Upper lobe of left lung (tissue), 6 donors: ENCODE measurements at regions not wholly inside any gene's neighbourhood (a gene's known extent, or its start where the extent isn't known, plus 50 kb on each side); places are given as distances from the start of the nearest gene placed in this dataset.

Source experiments
- ATAC-seq, 2 donors: fragments of 200-7000 bp; cut with Tn5 transposase; one replicate each; pipeline ENCODE4 v1.9.1; 2022; ENCODE audit warnings: mild to moderate bottlenecking in 2 of 2, moderate library complexity in 2 of 2; ENCODE audit not compliant: low FRiP score in 2 of 2
- DNase-seq, 2 donors: peaks; one replicate each; pipeline ENCODE4 v3.0.0-alpha.2; 2019 to 2020
- H3K27ac ChIP-seq, 4 donors: fragments of 200-600 bp; sonication (generic); one replicate each; pipeline ENCODE4 v1.5.1; 2016 to 2019
- H3K27me3 ChIP-seq, 4 donors: fragments of 200-600 bp; sonication (generic); one replicate each; pipeline ENCODE4 v1.5.1; 2017 to 2019
- H3K36me3 ChIP-seq, 4 donors: fragments of 200-600 bp; sonication (generic); one replicate each; pipeline ENCODE4 v1.5.1; 2016 to 2019
- H3K4me1 ChIP-seq, 4 donors: fragments of 200-600 bp; sonication (generic); one replicate each; pipeline ENCODE4 v1.5.1; 2018 to 2019
- H3K4me3 ChIP-seq, 4 donors: fragments of 200-600 bp; sonication (generic); one replicate each; pipeline ENCODE4 v1.5.1; 2017 to 2019; ENCODE audit warnings: mild to moderate bottlenecking in 2 of 4, moderate library complexity in 1 of 4
- H3K9me3 ChIP-seq, 4 donors: fragments of 200-600 bp; sonication (generic); one replicate each; pipeline ENCODE4 v1.5.1; 2018 to 2019
- EP300 ChIP-seq, 4 donors: sonication (generic); formaldehyde crosslinking; IDR thresholded peaks; one replicate each; pipeline ENCODE4 v1.5.1; 2017; ENCODE audit warnings: antibody characterized with exemption in 4 of 4, control low read depth in 2 of 4
- POLR2A ChIP-seq, 4 donors: fragments of 450-650 bp; IDR thresholded peaks; one replicate each; pipeline ENCODE4 v1.5.1; 2016 to 2017; ENCODE audit warnings: antibody characterized with exemption in 4 of 4, mild to moderate bottlenecking in 2 of 4
- POLR2AphosphoS5 ChIP-seq, 2 donors: sonication (generic); formaldehyde crosslinking; IDR thresholded peaks; one replicate each; pipeline ENCODE4 v1.5.1; 2017; ENCODE audit warnings: antibody characterized with exemption in 2 of 2
- WGBS, 2 donors: methylation state at CpG; one replicate each; pipeline ENCODE4 v1.1.5; 2017 to 2018; 5-methylcytosine and 5-hydroxymethylcytosine counted together
- TF ChIP-seq, protein P1 (sequence below), 6 experiments: fragments of 450-650 bp in 4 of 6; fragments of 200-600 bp in 2 of 6; sonication (generic) in 2 of 6; IDR thresholded peaks; one replicate each; pipeline ENCODE4 v1.5.1; 2016 to 2019; ENCODE audit warnings: antibody characterized with exemption in 6 of 6
- donor health status: DM: no; HTN: no; CAD: no; lungs with moderate emphysema.
- donor health status: DM: no; HTN: yes; CAD: no; lungs with severe emphysema.

GRCh38 chr5:60332244-60333004 is 367.5 kb downstream of the DEPDC1B start:
- ATAC-seq, result no peak
- Histone ChIP-seq H3K4me1 (no peaks in the 10 kb centered on the region), H3K36me3 (no peaks in the 10 kb centered on the region), H3K27ac (no peak overlapping the region), H3K27me3 (no peaks in the 10 kb centered on the region), H3K4me3 (no peak overlapping the region), H3K9me3 (no peaks in the 10 kb centered on the region)
- no peak for TF ChIP-seq POLR2A (IDR thresholded peaks at IDR 0.05)
- TF ChIP-seq EP300 (IDR thresholded peaks at IDR 0.05), result no peak
- TF ChIP-seq POLR2AphosphoS5 (IDR thresholded peaks at IDR 0.05), result no peak
- TF ChIP-seq, protein P1, sequence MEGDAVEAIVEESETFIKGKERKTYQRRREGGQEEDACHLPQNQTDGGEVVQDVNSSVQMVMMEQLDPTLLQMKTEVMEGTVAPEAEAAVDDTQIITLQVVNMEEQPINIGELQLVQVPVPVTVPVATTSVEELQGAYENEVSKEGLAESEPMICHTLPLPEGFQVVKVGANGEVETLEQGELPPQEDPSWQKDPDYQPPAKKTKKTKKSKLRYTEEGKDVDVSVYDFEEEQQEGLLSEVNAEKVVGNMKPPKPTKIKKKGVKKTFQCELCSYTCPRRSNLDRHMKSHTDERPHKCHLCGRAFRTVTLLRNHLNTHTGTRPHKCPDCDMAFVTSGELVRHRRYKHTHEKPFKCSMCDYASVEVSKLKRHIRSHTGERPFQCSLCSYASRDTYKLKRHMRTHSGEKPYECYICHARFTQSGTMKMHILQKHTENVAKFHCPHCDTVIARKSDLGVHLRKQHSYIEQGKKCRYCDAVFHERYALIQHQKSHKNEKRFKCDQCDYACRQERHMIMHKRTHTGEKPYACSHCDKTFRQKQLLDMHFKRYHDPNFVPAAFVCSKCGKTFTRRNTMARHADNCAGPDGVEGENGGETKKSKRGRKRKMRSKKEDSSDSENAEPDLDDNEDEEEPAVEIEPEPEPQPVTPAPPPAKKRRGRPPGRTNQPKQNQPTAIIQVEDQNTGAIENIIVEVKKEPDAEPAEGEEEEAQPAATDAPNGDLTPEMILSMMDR (IDR thresholded peaks at IDR 0.05), result no peak
- WGBS, 2 donors, result 79 to 82% methylated on average over 2 of the region's 2 CpGs
- no peak for DNase-seq

GRCh38 chr5:60330236-60330635 is 369.7 kb downstream of the DEPDC1B start:
- TF ChIP-seq EP300 (IDR thresholded peaks at IDR 0.05) (no peak), POLR2AphosphoS5 (IDR thresholded peaks at IDR 0.05) (no peak), POLR2A (IDR thresholded peaks at IDR 0.05) (no peak)
- TF ChIP-seq, protein P1 (IDR thresholded peaks at IDR 0.05), result no peak
- H3K4me1 ChIP-seq, result no peaks in the 10 kb centered on the region
- 86 to 96% methylated on average over 3 of the region's 3 CpGs for WGBS, 2 donors
- no peaks in the 10 kb centered on the region for H3K27me3 ChIP-seq
- H3K4me3 ChIP-seq, result no peak overlapping the region
- no peak overlapping the region for H3K27ac ChIP-seq
- no peaks in the 10 kb centered on the region for H3K9me3 ChIP-seq
- no peaks in the 10 kb centered on the region for H3K36me3 ChIP-seq
- ATAC-seq (no peak), DNase-seq (no peak)

DNA sequence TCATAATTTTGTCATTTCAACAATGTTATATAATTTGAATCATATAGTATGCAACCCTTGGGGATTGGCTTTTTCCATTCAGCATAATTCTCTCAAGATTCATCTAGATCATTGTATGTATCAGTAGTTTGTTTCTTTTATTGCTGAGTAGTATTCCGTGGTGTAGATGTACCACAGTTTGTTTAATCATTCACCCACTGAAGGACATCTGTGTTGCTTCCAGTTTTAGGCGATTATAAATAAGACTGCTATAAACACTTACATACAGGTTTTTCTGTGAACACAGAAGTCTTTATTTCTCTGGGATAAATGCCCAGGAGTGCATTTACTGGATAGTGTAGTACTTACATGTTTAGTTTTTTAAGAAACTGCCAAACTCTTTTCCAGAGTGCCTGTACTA is 374.1 kb downstream of the DEPDC1B start:
- ATAC-seq, result no peak
- Histone ChIP-seq H3K4me1 (no peaks in the 10 kb centered on the region), H3K36me3 (no peaks in the 10 kb centered on the region), H3K27ac (no peak overlapping the region), H3K4me3 (no peak overlapping the region), H3K27me3 (no peaks in the 10 kb centered on the region), H3K9me3 (no peaks in the 10 kb centered on the region)
- no peak for DNase-seq
- no peak for TF ChIP-seq POLR2AphosphoS5 (IDR thresholded peaks at IDR 0.05)
- no peak for TF ChIP-seq EP300 (IDR thresholded peaks at IDR 0.05)
- TF ChIP-seq, protein P1 (IDR thresholded peaks at IDR 0.05), result no peak
- TF ChIP-seq POLR2A (IDR thresholded peaks at IDR 0.05), result no peak
- WGBS, 2 donors, result 90 to 92% methylated on average over 2 of the region's 2 CpGs

DNA sequence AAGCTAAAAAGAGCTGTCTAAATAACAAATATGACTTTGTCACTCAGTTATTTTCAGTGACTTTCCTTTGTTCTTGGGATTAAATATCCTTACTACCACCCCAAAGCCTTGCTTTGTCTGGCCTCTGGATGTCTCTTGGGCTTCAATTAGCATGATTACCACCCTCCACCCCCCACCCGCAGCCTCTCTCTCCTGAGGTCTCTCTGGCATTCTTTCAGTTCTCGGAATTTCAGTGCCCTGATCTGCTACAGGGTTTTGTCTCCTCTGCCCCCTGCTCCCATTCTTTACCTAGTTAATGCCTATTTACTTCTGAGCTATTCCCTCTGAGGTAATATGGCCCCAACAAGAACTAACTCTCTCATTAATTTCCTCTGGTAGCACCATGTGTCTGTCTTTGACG is 376.4 kb downstream of the DEPDC1B start:
- Histone ChIP-seq H3K9me3 (peaks cover 0 to 8% (median 5%) of the 10 kb centered on the region in 4 donors), H3K4me1 (no peaks in the 10 kb centered on the region), H3K36me3 (no peaks in the 10 kb centered on the region), H3K4me3 (no peak overlapping the region), H3K27ac (no peak overlapping the region), H3K27me3 (no peaks in the 10 kb centered on the region)
- ATAC-seq (no peak), DNase-seq (no peak)
- 61 to 70% methylated on average over 3 of the region's 3 CpGs for WGBS, 2 donors
- TF ChIP-seq POLR2AphosphoS5 (IDR thresholded peaks at IDR 0.05), result no peak
- TF ChIP-seq, protein P1 (IDR thresholded peaks at IDR 0.05), result no peak
- TF ChIP-seq POLR2A (IDR thresholded peaks at IDR 0.05), result no peak
- TF ChIP-seq EP300 (IDR thresholded peaks at IDR 0.05), result no peak

GRCh38 chr5:60312098-60312497 is 387.9 kb downstream of the DEPDC1B start:
- 79 to 86% methylated on average over 2 of the region's 2 CpGs for WGBS, 2 donors

More at GRCh38 chr5:60312098-60312497, 387.9 kb downstream of the DEPDC1B start:
- no peak for DNase-seq
- no peak for TF ChIP-seq POLR2AphosphoS5 (IDR thresholded peaks at IDR 0.05)
- TF ChIP-seq, protein P1 (IDR thresholded peaks at IDR 0.05), result no peak
- TF ChIP-seq EP300 (IDR thresholded peaks at IDR 0.05), result no peak
- TF ChIP-seq POLR2A (IDR thresholded peaks at IDR 0.05), result no peak
- Histone ChIP-seq H3K27ac (no peak overlapping the region), H3K4me1 (no peaks in the 10 kb centered on the region), H3K36me3 (no peaks in the 10 kb centered on the region), H3K9me3 (no peaks in the 10 kb centered on the region), H3K4me3 (no peak overlapping the region), H3K27me3 (no peaks in the 10 kb centered on the region)
- ATAC-seq, result no peak
